Bronchial epithelial cell (primary cell): ENCODE measurements at regions not wholly inside any gene's neighbourhood (a gene's known extent, or its start where the extent isn't known, plus 50 kb on each side); places are given as distances from the start of the nearest gene placed in this dataset.
"Not testable (repeated sequence)": the region's sequence is repeated elsewhere in the genome, so short reads cannot be mapped to it uniquely, and the experiment has no call there.

Experiments
- DNase-seq: peaks from one replicate; pipeline ENCODE4 v3.0.0-alpha.2; 2010; ENCODE audit warnings: low read depth
- FAIRE-seq: peaks from 2 replicates; lab custom pipeline; 2011; peaks lifted over from hg19 to GRCh38; lab: Jason Lieb, UNC
- H3K27me3 ChIP-seq: 2 replicates; pipeline ENCODE4 v1.5.1; 2011; ENCODE audit warnings: low read length; ENCODE audit not compliant: control insufficient read depth, insufficient read depth
- H3K36me3 ChIP-seq: 2 replicates; pipeline ENCODE4 v1.5.1; 2011; ENCODE audit warnings: low read length; ENCODE audit not compliant: control insufficient read depth, insufficient read depth
- H3K4me3 ChIP-seq: 2 replicates; pipeline ENCODE4 v1.5.1; 2011; ENCODE audit warnings: mild to moderate bottlenecking, low read depth, low read length, control low read depth
- CTCF ChIP-seq: IDR thresholded peaks from 2 replicates; pipeline ENCODE4 v1.5.1; 2011; ENCODE audit warnings: mild to moderate bottlenecking, moderate library complexity, low read length, control low read depth, inconsistent platforms; ENCODE audit not compliant: insufficient read depth, severe bottlenecking

DNA sequence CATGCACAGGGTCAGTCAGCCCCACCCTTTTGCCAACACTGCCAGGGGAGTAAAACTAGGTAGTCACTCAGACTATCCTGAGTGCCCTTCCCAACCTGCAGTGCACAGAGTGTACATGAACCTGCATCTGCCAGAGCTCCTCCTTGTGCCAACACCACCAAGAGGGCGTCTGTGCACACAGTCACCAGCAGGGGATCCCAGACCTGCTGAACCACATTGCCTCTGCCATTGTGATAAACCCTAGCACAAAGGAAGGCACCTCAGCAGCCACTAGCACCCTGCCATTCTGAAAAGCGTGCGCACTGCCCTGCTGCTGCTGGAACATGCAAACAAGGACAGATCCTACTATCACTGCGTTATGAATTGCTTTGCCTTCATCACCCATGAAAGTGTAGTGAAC is 247.8 kb upstream of the POU3F4 start:
- no peak for TF ChIP-seq CTCF
- Histone ChIP-seq H3K36me3 (no peaks in the 10 kb centered on the region), H3K27me3 (no peaks in the 10 kb centered on the region), H3K4me3 (no peak overlapping the region)
- FAIRE-seq (peak; percentile 55), DNase-seq (no peak)

GRCh38 chrX:83262218-83262617 is 245.9 kb upstream of the POU3F4 start:
- H3K4me3 ChIP-seq, DNase-seq, FAIRE-seq, H3K36me3 ChIP-seq, H3K27me3 ChIP-seq: not testable (repeated sequence)

- TF ChIP-seq CTCF, result no peak
- DNase-seq, result no peak
- FAIRE-seq, result no peak
- no peak overlapping the region for H3K4me3 ChIP-seq
- no peaks in the 10 kb centered on the region for H3K27me3 ChIP-seq
- H3K36me3 ChIP-seq, result no peaks in the 10 kb centered on the region
Observed at GRCh38 chrX:83278988-83279387, 229.1 kb upstream of the POU3F4 start.

- DNase-seq, H3K4me3 ChIP-seq, H3K36me3 ChIP-seq, FAIRE-seq, H3K27me3 ChIP-seq: not testable (repeated sequence)
Observed at GRCh38 chrX:83286627-83287026, 221.5 kb upstream of the POU3F4 start.

GRCh38 chrX:83305381-83305780 is 202.7 kb upstream of the POU3F4 start:
- no peaks in the 10 kb centered on the region for H3K36me3 ChIP-seq
- no peak for TF ChIP-seq CTCF
- H3K4me3 ChIP-seq, result no peak overlapping the region
- no peak for DNase-seq
- no peak for FAIRE-seq
- no peaks in the 10 kb centered on the region for H3K27me3 ChIP-seq

DNA sequence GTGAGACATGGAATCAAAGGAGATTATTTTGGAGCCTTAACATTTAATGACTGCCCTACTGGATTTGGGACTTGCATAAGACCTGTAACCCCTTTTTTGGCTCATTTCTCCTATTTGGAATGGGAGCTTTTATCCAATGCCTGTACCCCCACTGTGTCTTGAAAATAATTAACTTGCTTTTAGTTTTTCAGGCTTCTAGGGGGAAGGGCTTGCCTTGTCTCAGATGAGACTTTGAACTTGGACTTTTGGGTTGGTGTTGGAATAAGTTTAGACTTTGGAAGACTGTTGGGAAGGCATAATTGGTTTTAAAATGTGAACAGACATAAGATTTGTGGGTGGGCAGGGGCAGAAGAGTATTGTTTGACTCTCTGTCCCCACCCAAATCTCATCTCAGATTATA is 189.1 kb upstream of the POU3F4 start:
- H3K36me3 ChIP-seq, result no peaks in the 10 kb centered on the region
- DNase-seq (no peak), FAIRE-seq (no peak)
- H3K27me3 ChIP-seq, result no peaks in the 10 kb centered on the region
- no peak overlapping the region for H3K4me3 ChIP-seq
- TF ChIP-seq CTCF, result no peak

DNA sequence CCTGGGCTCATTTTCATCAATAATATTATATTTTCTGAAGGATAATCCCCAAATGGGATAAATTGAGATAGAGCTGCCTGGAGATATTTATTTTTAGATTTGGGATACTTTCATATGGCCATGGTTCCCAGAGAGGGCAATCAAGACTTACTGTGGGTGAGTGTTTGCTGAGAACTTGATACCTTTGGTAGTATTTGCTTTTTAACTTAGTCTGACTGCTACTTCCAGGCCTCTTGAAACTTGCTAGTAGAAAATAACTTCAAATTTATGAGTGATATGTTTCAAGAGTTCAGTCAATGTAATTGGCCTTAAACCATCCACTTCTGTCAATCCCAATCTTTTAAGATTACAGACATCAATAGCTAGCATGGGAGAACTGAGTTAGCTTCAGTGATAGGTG is 181.6 kb upstream of the POU3F4 start:
- no peak for TF ChIP-seq CTCF
- no peak overlapping the region for H3K4me3 ChIP-seq
- no peaks in the 10 kb centered on the region for H3K27me3 ChIP-seq
- DNase-seq, result no peak
- no peak for FAIRE-seq
- H3K36me3 ChIP-seq, result no peaks in the 10 kb centered on the region
